Duodenal mucosa (tissue), 2 donors: ENCODE measurements at regions not wholly inside any gene's neighbourhood (a gene's known extent, or its start where the extent isn't known, plus 50 kb on each side); places are given as distances from the start of the nearest gene placed in this dataset.

ENCODE experiments used
- H3K27ac ChIP-seq: one replicate; pipeline ENCODE4 v1.7.0; 2013; ENCODE audit warnings: low read depth, low read length
- H3K27me3 ChIP-seq, 2 donors: one replicate each; pipeline ENCODE4 v1.7.0; 2013; ENCODE audit warnings: low read length in 2 of 2, control low read depth in 1 of 2; ENCODE audit not compliant: insufficient read depth in 2 of 2, control insufficient read depth in 1 of 2
- H3K36me3 ChIP-seq, 2 donors: one replicate each; pipeline ENCODE4 v1.7.0; 2013; ENCODE audit warnings: low read length in 2 of 2, control low read depth in 1 of 2; ENCODE audit not compliant: insufficient read depth in 2 of 2, control insufficient read depth in 1 of 2
- H3K4me1 ChIP-seq, 2 donors: one replicate each; pipeline ENCODE4 v1.7.0; 2013; ENCODE audit warnings: low read length in 2 of 2, control low read depth in 1 of 2; ENCODE audit not compliant: insufficient read depth in 2 of 2, control insufficient read depth in 1 of 2
- H3K4me3 ChIP-seq, 2 donors: one replicate each; pipeline ENCODE4 v1.7.0; 2013; ENCODE audit warnings: low read length in 2 of 2, low read depth in 1 of 2
- H3K9ac ChIP-seq, 2 donors: one replicate each; pipeline ENCODE4 v1.7.0; 2013; ENCODE audit warnings: low read length in 2 of 2, low read depth in 1 of 2
- H3K9me3 ChIP-seq, 2 donors: one replicate each; pipeline ENCODE4 v1.7.0; 2013; ENCODE audit warnings: low read length in 2 of 2, control low read depth in 1 of 2; ENCODE audit not compliant: control insufficient read depth in 1 of 2

GRCh38 chr9:1743121-1743960 is 271.8 kb upstream of the SMARCA2 start:
- Histone ChIP-seq H3K27me3 (no peaks in the 10 kb centered on the region), H3K36me3 (no peaks in the 10 kb centered on the region), H3K27ac (no peak overlapping the region), H3K9ac (no peak overlapping the region), H3K4me3 (no peak overlapping the region), H3K4me1 (no peaks in the 10 kb centered on the region), H3K9me3 (no peaks in the 10 kb centered on the region)

- Histone ChIP-seq H3K36me3 (no peaks in the 10 kb centered on the region), H3K4me1 (no peaks in the 10 kb centered on the region), H3K27ac (no peak overlapping the region), H3K4me3 (no peak overlapping the region), H3K9me3 (no peaks in the 10 kb centered on the region), H3K27me3 (no peaks in the 10 kb centered on the region), H3K9ac (no peak overlapping the region)
Observed at GRCh38 chr9:1745980-1746379, 269.2 kb upstream of the SMARCA2 start.

- no peaks in the 10 kb centered on the region for H3K9me3 ChIP-seq
- H3K36me3 ChIP-seq = no peaks in the 10 kb centered on the region
- H3K4me3 ChIP-seq = no peak overlapping the region
- no peaks in the 10 kb centered on the region for H3K4me1 ChIP-seq
- H3K9ac ChIP-seq = no peak overlapping the region
- H3K27ac ChIP-seq = no peak overlapping the region
- H3K27me3 ChIP-seq = no peaks in the 10 kb centered on the region
Observed at GRCh38 chr9:1747417-1747967, 267.7 kb upstream of the SMARCA2 start.

- H3K4me1 ChIP-seq = no peaks in the 10 kb centered on the region
- no peak overlapping the region for H3K27ac ChIP-seq
- no peaks in the 10 kb centered on the region for H3K27me3 ChIP-seq
- no peak overlapping the region for H3K4me3 ChIP-seq
- H3K36me3 ChIP-seq = no peaks in the 10 kb centered on the region
- H3K9me3 ChIP-seq = no peaks in the 10 kb centered on the region
- no peak overlapping the region for H3K9ac ChIP-seq
Observed at GRCh38 chr9:1748407-1748806, 266.7 kb upstream of the SMARCA2 start.

- no peak overlapping the region for H3K27ac ChIP-seq
- no peaks in the 10 kb centered on the region for H3K36me3 ChIP-seq
- no peaks in the 10 kb centered on the region for H3K4me1 ChIP-seq
- H3K27me3 ChIP-seq = no peaks in the 10 kb centered on the region
- H3K9ac ChIP-seq = no peak overlapping the region
- no peak overlapping the region for H3K4me3 ChIP-seq
- H3K9me3 ChIP-seq = no peaks in the 10 kb centered on the region
Observed at GRCh38 chr9:1757186-1757585, 258.0 kb upstream of the SMARCA2 start.

GRCh38 chr9:1759009-1759408 is 256.1 kb upstream of the SMARCA2 start:
- H3K4me1 ChIP-seq = no peaks in the 10 kb centered on the region
- no peak overlapping the region for H3K9ac ChIP-seq
- H3K9me3 ChIP-seq = no peaks in the 10 kb centered on the region
- H3K36me3 ChIP-seq = no peaks in the 10 kb centered on the region
- no peak overlapping the region for H3K27ac ChIP-seq
- H3K27me3 ChIP-seq = no peaks in the 10 kb centered on the region
- no peak overlapping the region for H3K4me3 ChIP-seq

GRCh38 chr9:1759771-1760300 is 255.3 kb upstream of the SMARCA2 start:
- no peak overlapping the region for H3K27ac ChIP-seq
- H3K4me3 ChIP-seq = no peak overlapping the region
- no peaks in the 10 kb centered on the region for H3K9me3 ChIP-seq

GRCh38 chr9:1761807-1762206 is 253.3 kb upstream of the SMARCA2 start:
- no peaks in the 10 kb centered on the region for H3K36me3 ChIP-seq
- H3K27ac ChIP-seq = no peak overlapping the region
- H3K4me3 ChIP-seq = no peak overlapping the region
- H3K9ac ChIP-seq = no peak overlapping the region
- H3K4me1 ChIP-seq = no peaks in the 10 kb centered on the region
- H3K27me3 ChIP-seq = no peaks in the 10 kb centered on the region
- no peaks in the 10 kb centered on the region for H3K9me3 ChIP-seq

More at GRCh38 chr9:1759771-1760300, 255.3 kb upstream of the SMARCA2 start:
- Histone ChIP-seq H3K27me3 (no peaks in the 10 kb centered on the region), H3K9ac (no peak overlapping the region), H3K36me3 (no peaks in the 10 kb centered on the region), H3K4me1 (no peaks in the 10 kb centered on the region)

GRCh38 chr9:1766042-1766441 is 249.1 kb upstream of the SMARCA2 start:
- Histone ChIP-seq H3K27ac (no peak overlapping the region), H3K27me3 (no peaks in the 10 kb centered on the region), H3K36me3 (no peaks in the 10 kb centered on the region), H3K4me3 (no peak overlapping the region), H3K9me3 (no peaks in the 10 kb centered on the region), H3K9ac (no peak overlapping the region), H3K4me1 (no peaks in the 10 kb centered on the region)

GRCh38 chr9:1768561-1768960 is 246.6 kb upstream of the SMARCA2 start:
- H3K27ac ChIP-seq = no peak overlapping the region
- H3K27me3 ChIP-seq = no peaks in the 10 kb centered on the region
- H3K9me3 ChIP-seq = no peaks in the 10 kb centered on the region
- no peaks in the 10 kb centered on the region for H3K36me3 ChIP-seq
- H3K4me1 ChIP-seq = no peaks in the 10 kb centered on the region
- no peak overlapping the region for H3K4me3 ChIP-seq
- no peak overlapping the region for H3K9ac ChIP-seq
